ENCODE measurements at regions not wholly inside any gene's neighbourhood (a gene's known extent, or its start where the extent isn't known, plus 50 kb on each side); places are given as distances from the start of the nearest gene placed in this dataset.

DNA sequence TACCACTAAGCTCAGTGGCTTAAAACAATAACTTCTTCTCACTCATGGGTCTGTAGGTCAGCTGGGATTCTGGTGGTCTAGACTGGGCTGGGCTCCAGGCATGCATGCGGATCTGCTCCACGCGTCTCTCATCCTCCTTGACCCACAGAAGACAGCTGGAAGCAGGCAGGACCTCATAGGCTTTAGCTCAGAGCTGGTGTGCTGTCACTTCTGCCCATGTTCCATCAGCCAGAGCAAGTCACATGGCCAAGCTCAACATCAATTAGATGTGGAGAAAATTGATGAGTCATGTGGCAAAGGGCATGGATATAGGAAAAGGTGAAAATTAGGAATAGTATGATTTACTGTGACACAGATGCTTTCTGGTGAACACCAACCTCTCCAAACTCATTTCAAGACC, 57.4 kb upstream of the PSMF1 start:
- ChIA-PET POLR2A (no interaction called here), CTCF (interaction anchor here (0.9 kb wide), 1 partner anchor 47 kb away, joined by 3 read pairs; no protein-coding TSS in a partner anchor)
- H3K4me1 Mint-ChIP-seq (ENCODE audit: low read depth) = no peaks in the 10 kb centered on the region
- no peak overlapping the region for H3K27ac Mint-ChIP-seq
- no peaks in the 10 kb centered on the region for H3K9me3 Mint-ChIP-seq (ENCODE audit: insufficient read depth)
- H3K4me3 Mint-ChIP-seq = no peak overlapping the region
- DNase-seq (no peak), ATAC-seq (no peak)
- no peaks in the 10 kb centered on the region for H3K36me3 Mint-ChIP-seq (ENCODE audit: low read depth)
- H3K27me3 Mint-ChIP-seq (ENCODE audit: low read depth) = peaks cover 3% of the 10 kb centered on the region

- ATAC-seq (no peak), DNase-seq (no peak)
- no peaks in the 10 kb centered on the region for H3K36me3 Mint-ChIP-seq (ENCODE audit: low read depth)
- CTCF ChIA-PET = interaction anchor here (0.9 kb wide), 1 partner anchor 47 kb away, joined by 3 read pairs; no protein-coding TSS in a partner anchor
- H3K27ac Mint-ChIP-seq = no peak overlapping the region
- H3K27me3 Mint-ChIP-seq (ENCODE audit: low read depth) = peaks cover 3% of the 10 kb centered on the region
- H3K4me1 Mint-ChIP-seq (ENCODE audit: low read depth) = no peaks in the 10 kb centered on the region
- peaks cover 6% of the 10 kb centered on the region for H3K9me3 Mint-ChIP-seq (ENCODE audit: insufficient read depth)
- no peak overlapping the region for H3K4me3 Mint-ChIP-seq
- POLR2A ChIA-PET = no interaction called here
These were observed 56.7 kb upstream of the PSMF1 start for GRCh38 chr20:1061484-1062221.

- CTCF ChIA-PET = no interaction called here
- POLR2A ChIA-PET = no interaction called here
- ATAC-seq = no peak
- no peaks in the 10 kb centered on the region for H3K4me1 Mint-ChIP-seq (ENCODE audit: low read depth)
- H3K9me3 Mint-ChIP-seq (ENCODE audit: insufficient read depth) = peaks cover 6% of the 10 kb centered on the region
- peaks cover 6% of the 10 kb centered on the region for H3K27me3 Mint-ChIP-seq (ENCODE audit: low read depth)
- no peak overlapping the region for H3K27ac Mint-ChIP-seq
- DNase-seq = no peak
- H3K36me3 Mint-ChIP-seq (ENCODE audit: low read depth) = no peaks in the 10 kb centered on the region
- H3K4me3 Mint-ChIP-seq = no peak overlapping the region
These were observed 55.9 kb upstream of the PSMF1 start for GRCh38 chr20:1062334-1063010.
